GM21423 (cell line): ENCODE measurements at regions not wholly inside any gene's neighbourhood (a gene's known extent, or its start where the extent isn't known, plus 50 kb on each side); places are given as distances from the start of the nearest gene placed in this dataset.

Source experiments
- ATAC-seq: cut with Tn5 transposase; IDR thresholded peaks from one replicate; pipeline ENCODE4 v1.9.1; 2021; ENCODE audit warnings: mild to moderate bottlenecking, moderate library complexity; ENCODE audit not compliant: unreplicated experiment

DNA sequence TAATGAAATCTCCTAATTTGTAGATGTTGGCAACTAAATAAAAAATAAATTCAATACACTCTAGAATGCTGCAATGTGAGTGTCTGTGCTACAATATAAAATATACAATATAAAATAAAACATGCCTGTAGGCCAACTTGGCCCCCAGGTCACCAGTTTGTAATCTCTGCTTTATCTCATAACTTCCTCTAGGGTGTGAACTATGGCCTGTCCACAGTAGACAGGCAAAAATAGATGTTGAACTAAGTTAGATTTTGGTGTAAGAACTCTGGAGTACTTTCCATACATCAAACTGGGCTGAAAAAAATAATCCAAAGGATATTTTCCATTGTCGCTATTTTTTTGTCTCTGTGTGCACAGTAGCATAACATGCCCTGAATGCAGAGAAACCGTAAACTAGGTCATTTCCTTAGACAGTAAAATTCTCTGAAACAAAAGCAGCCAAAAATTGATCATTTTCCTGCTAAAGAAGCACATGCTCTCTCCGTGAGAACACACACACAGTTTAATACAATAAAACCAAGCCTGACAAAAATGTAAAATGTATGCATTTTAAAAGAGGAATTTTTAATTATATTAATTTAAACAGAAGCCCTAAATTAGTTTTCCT, 98.5 kb upstream of the ZFP64 start:
- ATAC-seq, result no peak

DNA sequence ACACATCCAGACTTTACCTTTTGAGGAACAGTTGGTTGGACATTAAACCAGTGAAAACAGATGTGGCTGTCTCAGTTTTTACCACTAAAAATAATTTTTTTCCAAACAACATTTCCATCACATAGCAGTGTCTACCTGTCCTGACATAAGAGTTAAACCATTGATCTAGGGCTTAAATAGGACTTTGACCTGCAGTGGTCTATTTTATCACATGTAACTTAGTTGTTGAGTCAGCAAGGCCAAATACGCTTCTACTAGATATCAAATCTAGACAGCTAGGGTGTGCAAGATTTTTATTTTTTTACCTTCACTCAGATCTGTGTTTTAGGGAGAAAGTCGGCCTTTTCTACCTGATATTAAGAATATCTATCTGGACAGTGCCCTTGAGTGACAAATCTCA, 88.8 kb upstream of the ZFP64 start:
- no peak for ATAC-seq

DNA sequence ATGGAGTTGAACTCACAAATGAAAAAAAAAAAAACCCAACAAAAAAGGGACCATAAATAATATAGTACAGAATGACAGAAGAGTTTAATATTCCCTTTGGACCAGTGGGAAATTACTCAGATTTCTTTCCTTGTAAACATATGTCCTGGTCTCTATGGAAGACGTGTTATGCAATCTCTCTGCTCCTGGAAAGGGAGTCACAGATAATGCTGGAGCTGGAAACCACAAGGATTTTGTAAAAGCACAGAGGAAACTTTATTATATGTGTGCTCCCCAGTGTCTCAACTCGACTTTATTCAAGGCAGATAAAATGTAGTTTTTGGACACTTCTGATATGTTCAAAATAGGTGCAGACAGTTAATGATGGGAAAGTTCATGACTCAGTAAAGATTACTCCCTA, 88.1 kb upstream of the ZFP64 start:
- no peak for ATAC-seq

- no peak for ATAC-seq
Measured at GRCh38 chr20:52275181-52275691, 83.7 kb upstream of the ZFP64 start.

DNA sequence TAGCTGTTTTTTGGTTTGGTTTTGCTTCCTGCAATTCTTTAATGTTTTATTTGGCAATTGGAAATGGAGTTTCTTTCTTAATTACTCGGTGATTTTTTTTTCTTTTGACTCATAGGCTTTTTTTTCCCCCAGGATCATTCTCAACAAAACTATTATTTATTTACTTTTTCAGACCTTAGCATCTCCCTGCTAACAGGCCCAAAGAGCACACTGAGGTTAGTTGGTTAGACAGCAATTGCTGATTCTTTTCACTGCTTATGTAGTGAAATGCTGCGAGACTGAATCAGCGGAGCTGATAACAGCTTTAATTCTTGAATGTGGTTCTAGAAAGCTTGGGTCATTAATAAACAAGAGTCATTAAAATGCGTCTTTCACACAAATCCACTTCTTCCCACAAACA, 79.1 kb upstream of the ZFP64 start:
- no peak for ATAC-seq

GRCh38 chr20:52270001-52270606, 78.5 kb upstream of the ZFP64 start:
- ATAC-seq, result no peak

GRCh38 chr20:52269321-52269720, 77.7 kb upstream of the ZFP64 start:
- no peak for ATAC-seq

DNA sequence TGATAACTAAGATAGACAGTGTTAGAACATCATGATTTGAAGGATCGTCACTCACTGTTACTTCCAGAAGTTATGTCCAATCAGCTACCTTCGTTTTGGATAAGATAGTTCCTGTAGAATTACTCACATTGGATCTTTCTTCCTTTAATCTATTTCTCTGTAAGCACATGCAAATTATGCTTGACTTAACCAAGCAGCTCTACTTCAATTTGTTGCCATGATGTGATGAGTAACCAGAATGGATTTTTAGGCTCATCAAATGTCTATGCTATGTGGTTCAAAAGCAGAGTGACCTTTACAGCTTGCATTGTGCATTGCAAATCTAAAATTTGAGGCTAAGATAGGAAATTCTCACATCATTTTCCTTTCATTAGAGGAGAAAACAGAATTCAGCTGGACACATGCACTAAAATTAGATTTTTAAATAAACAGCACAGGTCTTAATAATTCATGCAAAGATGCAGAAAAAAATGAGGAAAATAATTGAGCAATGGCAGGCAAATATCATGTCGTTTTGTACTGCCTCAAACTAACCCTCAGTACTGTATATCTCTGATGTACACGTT, 76.7 kb upstream of the ZFP64 start:
- no peak for ATAC-seq

- ATAC-seq, result no peak
Measured at GRCh38 chr20:52267418-52267817, 75.8 kb upstream of the ZFP64 start.

GRCh38 chr20:52263757-52264156, 72.2 kb upstream of the ZFP64 start:
- no peak for ATAC-seq

GRCh38 chr20:52261792-52262191, 70.2 kb upstream of the ZFP64 start:
- no peak for ATAC-seq

DNA sequence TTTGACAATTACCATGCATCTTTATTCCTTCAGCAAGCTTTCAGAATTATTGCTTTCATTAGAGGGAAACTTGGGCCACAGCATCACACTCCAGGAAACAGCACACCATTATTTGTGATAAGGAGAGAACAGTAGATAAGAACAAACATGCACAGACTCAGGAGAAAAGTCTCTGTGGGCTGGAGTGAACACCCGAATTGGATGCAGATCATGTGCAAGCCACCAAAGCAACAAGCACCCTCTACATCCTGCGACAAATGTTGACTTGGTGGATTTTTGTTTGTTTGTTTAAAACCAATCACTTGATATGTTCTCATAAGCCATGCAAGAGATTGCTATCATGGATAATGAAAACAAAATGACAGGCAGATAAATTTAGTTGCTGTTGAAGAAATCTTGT, 67.7 kb upstream of the ZFP64 start:
- no peak for ATAC-seq

- no peak for ATAC-seq
Measured at GRCh38 chr20:52256454-52256853, 64.9 kb upstream of the ZFP64 start.

DNA sequence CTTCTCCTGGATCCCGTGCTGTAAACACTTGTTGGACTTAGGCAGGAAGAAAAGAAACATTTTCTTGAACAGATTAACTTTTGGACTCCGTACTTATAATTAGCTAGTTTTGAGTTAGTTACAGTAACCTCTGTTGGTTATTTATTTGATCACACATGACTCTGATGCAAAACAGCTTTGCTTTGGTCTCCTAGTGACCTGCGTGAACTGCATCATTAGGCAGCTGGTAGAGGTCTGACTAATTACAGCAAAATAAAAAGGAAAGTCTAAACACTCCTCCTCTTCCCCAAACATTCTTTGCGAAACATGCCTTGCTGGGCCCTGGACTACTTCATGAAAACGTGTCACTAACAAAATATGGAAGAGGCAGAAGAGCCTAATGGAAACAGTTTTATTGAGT, 61.1 kb upstream of the ZFP64 start:
- ATAC-seq, result no peak

- ATAC-seq, result no peak
Measured at GRCh38 chr20:52251827-52252226, 60.2 kb upstream of the ZFP64 start.

GRCh38 chr20:52251136-52251700, 59.6 kb upstream of the ZFP64 start:
- ATAC-seq, result no peak

DNA sequence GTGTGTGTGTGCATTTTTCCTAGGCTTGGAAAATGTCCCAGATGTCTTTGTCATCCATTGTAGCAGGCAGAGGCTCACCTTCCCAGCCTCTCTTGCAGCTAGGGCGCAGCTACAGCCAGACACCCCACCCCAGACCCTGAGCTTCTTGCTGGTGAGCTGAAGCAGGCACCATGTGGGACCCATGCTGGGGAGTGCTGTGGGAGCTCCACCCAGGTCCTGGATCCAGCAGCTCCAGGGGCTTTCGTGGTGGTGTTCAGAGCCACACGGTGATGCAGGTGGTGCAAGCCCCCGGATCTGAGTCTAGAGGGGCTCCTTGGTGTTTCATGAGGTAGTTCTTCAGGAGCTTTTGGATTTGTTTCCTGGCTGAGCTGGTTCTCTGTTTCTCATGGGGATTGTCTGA, 56.0 kb upstream of the ZFP64 start:
- ATAC-seq, result no peak

DNA sequence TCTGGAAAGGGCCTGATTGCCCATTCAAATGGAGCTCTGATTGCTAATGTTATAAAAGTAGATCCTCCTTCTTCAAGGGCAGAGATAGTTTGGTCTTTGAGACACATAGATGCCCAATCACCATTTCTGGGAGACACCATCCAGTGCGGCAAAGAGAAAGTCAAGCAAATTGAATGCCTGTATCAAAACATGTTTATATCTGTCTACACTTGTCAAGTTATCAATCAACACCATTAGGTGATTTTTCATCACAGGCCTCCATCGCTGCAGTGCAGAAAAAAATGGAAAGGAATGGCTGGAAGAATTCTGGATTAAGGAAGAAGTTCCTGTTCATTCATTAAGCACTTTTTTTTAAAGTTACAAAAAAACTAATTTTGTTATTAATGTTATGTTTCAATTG, 54.8 kb upstream of the ZFP64 start:
- no peak for ATAC-seq

GRCh38 chr20:52244702-52245101, 53.1 kb upstream of the ZFP64 start:
- no peak for ATAC-seq

DNA sequence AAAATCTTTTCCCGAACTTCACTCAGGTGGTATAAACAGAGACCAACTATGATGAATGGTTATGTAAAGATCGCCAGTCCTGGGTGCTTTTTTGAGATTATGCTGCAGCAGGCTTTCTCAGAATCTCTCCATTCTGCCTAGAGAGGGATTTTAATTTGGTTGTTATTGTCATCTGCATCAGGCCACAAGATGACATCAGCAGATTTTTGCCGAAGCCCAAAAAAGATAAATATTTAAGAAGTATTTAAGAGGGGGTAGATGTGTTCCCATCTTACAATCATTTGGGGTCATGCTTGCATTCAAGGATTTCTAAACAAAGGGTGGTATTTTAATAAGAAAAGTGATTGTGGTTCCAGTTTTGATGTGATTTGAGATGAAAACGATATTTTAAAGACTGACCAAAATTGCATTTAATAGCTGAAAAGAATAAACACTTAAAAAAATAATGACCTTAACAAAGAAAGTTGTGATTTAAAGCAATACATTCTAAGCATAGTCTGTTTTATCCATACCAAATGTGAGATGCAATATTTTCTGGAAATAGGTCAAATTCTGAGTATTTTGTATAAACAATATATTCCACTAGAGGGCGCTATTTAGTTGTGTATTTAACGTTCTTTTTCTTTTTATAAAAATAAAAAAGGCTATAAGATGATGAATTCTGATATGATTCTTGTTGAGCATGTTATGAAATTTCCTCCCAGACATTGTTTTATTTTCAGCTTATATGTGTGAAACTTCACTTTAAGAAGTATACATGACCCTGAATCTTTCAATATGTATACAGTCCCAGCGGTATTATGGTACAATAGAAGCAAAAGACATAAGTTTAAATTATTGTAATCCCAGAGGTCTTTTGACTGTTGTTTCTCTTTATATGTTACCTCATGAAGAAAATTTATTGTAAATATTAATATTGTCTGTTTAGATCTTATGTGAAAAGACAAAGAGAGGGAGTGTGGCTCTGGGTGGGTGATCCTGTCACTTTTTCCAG, 51.0 kb upstream of the ZFP64 start:
- no peak for ATAC-seq
